IPS DF 4.7 (cell line): ENCODE measurements at regions not wholly inside any gene's neighbourhood (a gene's known extent, or its start where the extent isn't known, plus 50 kb on each side); places are given as distances from the start of the nearest gene placed in this dataset.
"Not testable (repeated sequence)": the region's sequence is repeated elsewhere in the genome, so short reads cannot be mapped to it uniquely, and the experiment has no call there.

ENCODE experiments used
- DNase-seq: peaks from one replicate; pipeline ENCODE4 v3.0.0-alpha.2; 2013; ENCODE audit warnings: low spot score; ENCODE audit errors: extremely low read depth

GRCh38 chr1:198809247-198809646 lies 170.4 kb downstream of the PTPRC start:
- DNase-seq: no peak

GRCh38 chr1:198811449-198811848 lies 172.6 kb downstream of the PTPRC start:
- no peak for DNase-seq

- no peak for DNase-seq
Observed at GRCh38 chr1:198823626-198824025, 184.8 kb downstream of the PTPRC start.

- no peak for DNase-seq
Observed at GRCh38 chr1:198825254-198825653, 186.4 kb downstream of the PTPRC start.

GRCh38 chr1:198829356-198829755 lies 190.5 kb downstream of the PTPRC start:
- DNase-seq: no peak

DNA sequence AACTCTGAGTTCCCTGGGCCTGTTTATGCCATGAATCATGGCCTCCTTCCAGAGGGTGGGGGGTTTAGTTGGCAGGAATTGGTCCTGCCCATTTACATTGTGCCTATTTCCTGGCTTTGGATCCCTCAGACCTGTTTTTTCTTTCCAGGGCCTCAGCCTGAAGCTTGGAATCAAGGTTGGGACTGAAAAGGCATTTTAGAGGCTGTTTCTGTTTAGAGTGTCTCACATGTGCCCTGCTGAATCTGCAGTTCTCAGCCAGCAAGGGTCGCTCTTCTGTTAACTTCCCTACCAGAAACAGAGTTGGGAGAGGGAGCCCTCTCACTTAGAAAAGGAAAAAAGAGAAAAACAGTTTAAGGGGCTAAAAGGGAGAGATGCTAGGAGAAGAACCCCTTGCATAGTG lies 191.1 kb downstream of the PTPRC start:
- DNase-seq: peak; percentile 16

DNA sequence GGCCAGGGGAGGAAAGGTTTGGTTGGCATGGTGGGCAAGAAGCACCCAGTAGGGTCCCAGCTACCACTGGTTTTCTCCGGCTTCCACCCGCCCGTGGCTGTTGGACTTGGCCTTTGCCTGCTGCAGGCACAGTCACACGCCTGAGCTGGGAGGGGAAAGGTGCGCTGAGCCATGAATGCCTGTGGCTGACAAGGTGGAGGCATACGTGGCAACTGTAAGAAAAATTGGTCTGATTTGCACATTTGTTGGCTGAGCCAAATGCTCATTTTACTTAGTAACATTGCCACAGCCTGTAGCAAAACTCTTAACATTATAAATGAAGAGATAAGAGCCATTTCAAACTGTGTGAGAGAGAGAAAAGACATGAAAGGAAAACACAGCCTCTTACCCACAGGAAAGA lies 191.6 kb downstream of the PTPRC start:
- DNase-seq: no peak

DNA sequence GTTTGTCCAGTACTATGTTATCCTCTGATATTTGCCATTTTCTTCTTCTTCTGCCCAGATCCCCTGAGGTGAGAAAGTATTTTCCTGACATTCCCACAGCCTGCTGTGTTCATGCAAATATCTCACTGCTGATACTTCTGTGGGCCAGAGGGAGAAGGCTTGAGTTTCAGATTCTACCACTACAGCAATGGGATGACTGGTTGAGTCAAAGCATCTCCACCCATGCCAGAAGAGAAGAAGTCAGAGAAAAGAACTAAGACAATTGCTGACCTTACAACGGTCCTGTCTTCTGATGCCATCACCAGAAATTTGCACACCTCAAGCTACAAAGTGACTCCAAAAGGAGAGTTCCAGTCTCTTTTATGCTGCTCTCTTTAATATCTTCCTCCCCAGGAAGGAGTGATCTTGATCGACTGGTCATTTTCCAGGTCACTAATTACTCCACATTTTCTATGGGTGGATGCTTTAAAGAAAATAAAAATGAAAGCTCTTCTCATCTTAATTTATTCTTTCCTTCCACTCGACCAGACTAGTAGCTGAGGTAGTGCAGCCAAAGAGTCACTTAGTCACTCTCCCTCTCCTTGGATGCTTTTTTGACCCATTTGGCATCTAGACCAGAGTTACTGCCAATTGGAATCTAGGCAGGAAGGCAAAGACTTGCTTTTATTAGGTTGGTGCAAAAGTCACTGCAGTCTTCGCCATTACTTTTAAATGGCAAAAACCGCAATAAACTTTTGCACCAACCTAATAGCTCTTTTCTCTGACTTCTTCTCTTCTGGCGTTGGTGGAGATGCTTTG lies 195.1 kb downstream of the PTPRC start:
- DNase-seq: no peak

DNA sequence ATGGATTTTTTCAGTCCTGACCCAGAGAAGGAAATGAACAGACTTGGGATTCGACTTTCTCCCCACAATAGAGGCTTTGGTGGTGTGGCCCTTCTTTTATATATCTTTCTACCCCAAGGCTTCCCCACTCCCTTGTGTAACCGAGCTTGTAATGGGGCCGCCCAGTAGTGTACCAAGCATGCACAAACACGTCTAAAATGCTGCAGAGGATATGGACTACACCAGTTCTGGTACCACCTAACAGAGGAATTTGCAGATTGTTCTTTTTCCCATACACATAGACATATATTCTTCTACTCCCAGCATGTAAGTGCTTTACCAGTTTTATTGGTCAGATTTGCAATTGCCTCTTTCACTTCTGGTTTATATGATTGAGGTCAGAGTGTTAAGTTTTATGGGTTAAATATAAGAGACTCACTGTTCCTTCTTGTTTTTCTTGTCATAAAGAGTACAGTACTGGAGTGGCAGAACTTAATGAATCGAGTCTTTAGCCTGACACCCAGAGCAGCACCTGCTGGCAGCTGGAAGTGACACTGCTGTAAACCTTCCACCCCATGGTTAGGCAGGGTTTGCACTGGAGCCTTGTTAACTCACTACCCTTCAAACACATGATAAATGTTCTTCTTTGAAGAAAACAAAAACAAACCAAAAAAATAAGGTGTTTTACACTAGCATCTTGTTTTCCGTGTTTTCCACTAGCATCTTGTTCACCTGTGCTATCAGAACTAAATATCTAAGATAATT lies 198.6 kb downstream of the PTPRC start:
- no peak for DNase-seq

DNA sequence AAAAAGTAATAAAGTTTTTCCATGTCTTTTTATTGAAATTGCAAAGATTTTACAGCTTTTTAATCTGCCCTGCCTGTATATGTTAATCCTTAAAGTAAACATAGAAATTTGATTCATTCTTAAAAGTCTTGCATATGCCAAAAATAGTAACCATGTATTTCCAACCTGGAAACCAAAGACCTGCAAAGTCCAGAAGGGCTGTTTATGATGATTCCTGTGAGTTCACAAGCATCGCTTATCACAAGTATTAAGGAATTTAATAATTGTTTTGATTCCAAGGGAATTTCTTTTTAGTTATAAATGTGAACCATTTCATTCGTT lies 199.1 kb downstream of the PTPRC start:
- DNase-seq: no peak

DNA sequence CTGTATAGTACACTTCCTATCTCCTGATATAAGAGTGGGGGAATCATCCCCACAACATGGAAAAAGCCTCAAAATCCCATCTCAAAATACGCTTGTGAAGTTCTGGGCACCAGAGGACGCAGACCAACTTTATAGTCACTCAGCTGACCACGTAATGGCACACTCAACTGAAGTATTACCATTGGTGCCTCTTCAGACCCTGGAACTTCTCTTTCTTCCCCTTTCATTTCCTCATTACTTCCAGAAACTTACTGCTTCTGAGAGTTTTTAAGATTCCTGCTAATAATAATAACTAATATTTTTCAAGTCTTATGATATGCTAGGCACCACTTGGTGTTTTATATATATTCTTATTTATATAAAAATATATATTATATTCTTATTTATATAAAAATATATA lies 202.6 kb downstream of the PTPRC start:
- no peak for DNase-seq

DNA sequence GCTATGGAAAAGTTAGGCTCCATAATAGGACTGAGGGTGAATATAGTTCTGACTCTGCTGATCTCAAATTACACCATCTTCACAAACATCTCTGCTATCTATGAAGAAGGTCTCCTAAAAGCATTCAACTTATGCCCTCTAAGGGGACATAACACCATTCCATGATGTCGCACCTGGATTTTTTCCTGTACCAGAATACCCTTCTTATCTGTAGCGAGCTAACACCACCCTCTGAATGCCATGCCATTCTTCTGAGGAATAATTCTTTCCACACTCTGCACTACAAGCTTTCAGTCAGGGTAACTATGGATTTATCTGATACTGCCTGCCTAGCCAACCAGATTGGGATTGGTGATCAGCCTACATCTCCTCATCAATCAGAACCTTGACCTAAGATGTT lies 203.8 kb downstream of the PTPRC start:
- no peak for DNase-seq

- DNase-seq: no peak
Observed at GRCh38 chr1:198845271-198845670, 206.4 kb downstream of the PTPRC start.

- DNase-seq: no peak
Observed at GRCh38 chr1:198845851-198846250, 207.0 kb downstream of the PTPRC start.

GRCh38 chr1:198846556-198846955 lies 207.7 kb downstream of the PTPRC start:
- DNase-seq: no peak

DNA sequence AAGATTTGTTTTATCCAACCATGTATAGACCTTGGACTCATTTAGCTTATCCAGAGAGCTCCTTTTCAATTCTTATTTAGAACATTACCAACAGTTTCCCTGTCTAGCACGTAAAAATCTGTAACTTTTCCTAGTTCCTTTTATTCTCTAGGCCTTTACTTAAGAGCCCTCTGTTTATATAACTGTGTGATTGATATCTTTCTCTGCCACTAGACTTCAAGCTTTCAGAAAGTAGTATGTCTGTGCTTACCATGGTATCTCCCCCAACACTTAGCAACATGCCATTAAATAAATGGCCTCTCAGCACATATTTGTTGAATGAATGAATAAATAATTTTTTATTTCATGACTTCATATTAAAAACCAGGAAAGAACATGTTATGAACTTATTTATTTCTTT lies 209.4 kb downstream of the PTPRC start:
- no peak for DNase-seq

GRCh38 chr1:198848649-198849048 lies 209.8 kb downstream of the PTPRC start:
- no peak for DNase-seq

DNA sequence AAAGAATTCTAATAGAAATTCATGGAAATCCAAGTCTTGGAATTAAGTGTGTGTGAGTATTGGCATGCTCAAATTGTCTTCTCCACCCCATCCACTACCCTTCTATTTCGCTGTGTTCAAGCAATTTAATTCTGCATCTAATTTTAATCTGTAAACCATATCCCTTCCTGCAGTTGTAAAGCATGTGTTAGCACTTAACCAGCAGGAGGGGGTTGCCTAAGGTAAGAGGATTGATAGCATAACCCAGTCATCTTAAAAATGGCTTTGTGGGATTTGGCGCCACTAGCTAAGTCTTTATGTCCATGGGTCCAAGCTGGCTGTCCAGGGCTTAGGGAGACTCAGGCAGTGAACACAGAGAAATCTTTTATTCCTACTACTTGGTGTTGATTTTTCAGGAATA lies 210.3 kb downstream of the PTPRC start:
- DNase-seq: no peak

- DNase-seq: no peak
Observed at GRCh38 chr1:198850196-198850595, 211.4 kb downstream of the PTPRC start.

- DNase-seq: not testable (repeated sequence)
Observed at GRCh38 chr1:198850966-198851365, 212.1 kb downstream of the PTPRC start.

DNA sequence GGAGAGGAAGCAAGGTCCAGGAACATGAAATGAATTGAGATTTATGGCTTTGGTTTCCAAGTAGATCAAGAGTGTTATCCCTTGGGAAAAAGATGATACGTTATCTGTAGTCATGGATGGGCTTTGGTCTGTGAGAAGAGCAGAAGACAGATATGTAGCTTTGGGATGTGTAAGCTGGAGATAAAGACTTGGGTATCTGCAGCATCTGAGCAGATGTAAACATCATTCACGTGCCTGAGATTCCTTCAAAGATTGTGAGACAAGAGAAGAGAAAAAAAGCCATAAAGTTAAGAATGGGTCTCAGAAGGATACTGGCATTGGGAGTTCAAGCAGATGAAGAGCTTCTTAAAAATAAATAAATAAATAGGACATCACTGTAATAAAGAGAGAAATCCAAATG lies 217.8 kb downstream of the PTPRC start:
- DNase-seq: no peak

DNA sequence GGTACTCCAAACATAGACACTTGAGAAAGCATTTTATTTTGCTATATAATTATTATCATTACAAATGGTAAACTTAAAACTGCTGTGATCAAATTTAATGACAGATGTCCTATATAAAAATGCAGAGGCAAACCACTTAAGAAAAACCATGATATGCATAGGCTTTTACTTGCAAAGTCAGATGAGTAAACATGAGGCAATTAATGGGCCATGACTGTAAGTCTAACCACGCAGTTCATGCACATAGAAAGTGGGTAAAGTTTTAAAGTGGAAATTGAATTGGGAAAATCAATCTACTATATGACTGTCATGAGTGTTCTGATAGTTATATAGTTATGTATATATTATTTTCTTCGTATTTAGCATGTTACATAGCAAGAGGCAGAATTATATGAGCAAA lies 219.2 kb downstream of the PTPRC start:
- no peak for DNase-seq

DNA sequence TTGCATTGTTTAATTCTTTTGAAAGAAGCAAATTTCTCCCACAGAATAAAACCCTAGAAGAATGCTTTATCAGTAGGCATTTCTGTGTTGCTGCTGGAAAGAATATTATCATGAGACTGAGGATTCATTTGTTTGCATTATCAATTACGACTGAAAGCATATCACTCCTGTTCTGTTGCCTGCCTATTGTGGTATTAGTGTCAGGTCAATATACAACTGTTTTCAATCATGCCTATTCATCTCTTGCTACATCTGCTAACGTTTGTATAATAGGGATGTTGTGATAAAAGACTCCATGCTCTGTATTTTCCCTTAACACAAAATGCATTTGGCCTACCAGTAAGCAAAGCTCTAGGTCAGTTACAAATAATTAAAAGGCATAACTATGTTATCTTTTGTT lies 221.5 kb downstream of the PTPRC start:
- DNase-seq: no peak
